Activated T-helper 9 cell treated with anti-CD3 and anti-CD28 coated beads, Interleukin-2, amount 50 U/mL, for 16 hours (primary cell): ENCODE measurements at regions not wholly inside any gene's neighbourhood (a gene's known extent, or its start where the extent isn't known, plus 50 kb on each side); places are given as distances from the start of the nearest gene placed in this dataset.
"Not testable (repeated sequence)": the region's sequence is repeated elsewhere in the genome, so short reads cannot be mapped to it uniquely, and the experiment has no call there.

Experiments
- DNase-seq: peaks from one replicate; pipeline ENCODE4 v3.0.0-alpha.2; 2020; ENCODE audit warnings: low read depth

DNA sequence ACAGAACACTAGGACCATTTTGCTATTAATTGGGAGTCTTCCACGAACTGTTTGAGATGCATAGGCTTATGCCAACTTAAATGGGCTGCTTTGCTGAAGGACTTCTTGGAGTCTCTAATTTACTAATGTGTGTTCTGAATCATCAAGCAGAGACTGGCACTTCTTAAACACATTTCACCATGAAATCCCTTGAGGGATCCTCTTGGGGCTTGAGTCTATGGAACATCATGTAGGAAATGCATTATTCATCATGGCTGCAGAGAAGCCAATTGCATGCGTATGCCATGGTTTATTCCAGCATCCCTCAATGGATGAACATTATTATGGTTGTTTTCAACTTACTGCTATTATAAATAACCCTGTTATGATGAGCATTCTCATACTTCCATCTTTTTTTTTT lies 73.4 kb downstream of the FGD2 start:
- DNase-seq: no peak

DNA sequence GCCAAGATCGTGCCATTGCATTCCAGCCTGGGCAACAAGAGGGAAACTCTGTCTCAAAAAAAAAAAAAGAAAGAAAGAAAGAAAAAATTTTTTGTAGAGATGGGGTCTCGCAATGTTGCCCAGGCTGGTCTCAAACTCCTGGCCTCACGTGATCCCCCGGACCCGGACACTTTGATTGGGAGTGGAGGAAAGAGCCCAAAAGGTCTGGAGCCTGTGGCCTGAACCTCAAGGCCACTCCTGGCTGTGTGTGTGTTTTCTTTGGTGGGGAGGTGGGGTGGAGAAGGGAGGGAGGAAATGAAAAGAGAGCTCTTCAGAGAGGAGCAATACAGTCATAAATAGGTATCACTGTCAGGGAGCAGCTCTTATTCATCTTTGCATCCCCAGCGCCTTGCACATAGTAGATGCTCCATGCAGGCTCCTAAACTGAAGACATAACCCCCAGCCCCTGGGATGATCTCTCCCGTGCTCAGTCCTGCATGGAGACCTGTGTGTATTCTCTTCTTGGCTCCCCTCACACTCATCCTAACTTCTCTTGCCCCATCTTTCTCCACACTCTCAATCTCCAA lies 75.7 kb downstream of the FGD2 start:
- DNase-seq: no peak

DNA sequence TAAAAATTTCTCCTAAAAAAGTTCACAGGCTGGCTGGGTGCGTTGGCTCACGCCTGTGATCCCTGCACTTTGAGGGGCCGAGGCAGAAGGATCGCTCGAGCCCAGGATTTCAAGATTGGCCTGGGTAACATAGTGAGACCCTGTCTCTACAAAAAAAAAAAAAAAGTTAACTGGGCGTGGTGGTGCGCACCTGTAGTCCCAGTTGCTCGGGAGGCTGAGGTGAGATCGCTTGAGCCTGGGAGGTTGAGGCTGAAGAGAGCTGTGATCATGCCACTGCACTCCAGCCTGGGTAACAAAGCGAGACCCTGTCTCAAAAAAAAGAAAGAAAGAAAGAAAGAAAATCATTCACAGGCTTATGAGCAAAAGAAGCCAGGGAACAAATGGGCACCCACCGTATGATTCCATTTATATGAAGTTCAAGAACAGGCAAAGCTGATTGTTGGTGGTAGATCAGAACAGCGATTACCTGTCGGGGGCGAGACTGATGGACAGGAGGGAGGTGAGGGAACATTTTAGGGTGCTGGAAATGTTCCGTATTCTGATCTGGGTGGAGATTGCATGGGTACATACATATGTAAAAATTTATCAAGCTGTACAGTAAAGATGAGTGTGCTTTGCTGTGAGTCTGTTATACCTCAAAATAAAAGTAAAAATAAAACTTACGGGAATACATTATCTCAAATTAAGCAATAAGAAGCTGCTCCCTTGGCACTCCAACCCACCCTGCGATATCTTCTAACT lies 77.1 kb downstream of the FGD2 start:
- no peak for DNase-seq

DNA sequence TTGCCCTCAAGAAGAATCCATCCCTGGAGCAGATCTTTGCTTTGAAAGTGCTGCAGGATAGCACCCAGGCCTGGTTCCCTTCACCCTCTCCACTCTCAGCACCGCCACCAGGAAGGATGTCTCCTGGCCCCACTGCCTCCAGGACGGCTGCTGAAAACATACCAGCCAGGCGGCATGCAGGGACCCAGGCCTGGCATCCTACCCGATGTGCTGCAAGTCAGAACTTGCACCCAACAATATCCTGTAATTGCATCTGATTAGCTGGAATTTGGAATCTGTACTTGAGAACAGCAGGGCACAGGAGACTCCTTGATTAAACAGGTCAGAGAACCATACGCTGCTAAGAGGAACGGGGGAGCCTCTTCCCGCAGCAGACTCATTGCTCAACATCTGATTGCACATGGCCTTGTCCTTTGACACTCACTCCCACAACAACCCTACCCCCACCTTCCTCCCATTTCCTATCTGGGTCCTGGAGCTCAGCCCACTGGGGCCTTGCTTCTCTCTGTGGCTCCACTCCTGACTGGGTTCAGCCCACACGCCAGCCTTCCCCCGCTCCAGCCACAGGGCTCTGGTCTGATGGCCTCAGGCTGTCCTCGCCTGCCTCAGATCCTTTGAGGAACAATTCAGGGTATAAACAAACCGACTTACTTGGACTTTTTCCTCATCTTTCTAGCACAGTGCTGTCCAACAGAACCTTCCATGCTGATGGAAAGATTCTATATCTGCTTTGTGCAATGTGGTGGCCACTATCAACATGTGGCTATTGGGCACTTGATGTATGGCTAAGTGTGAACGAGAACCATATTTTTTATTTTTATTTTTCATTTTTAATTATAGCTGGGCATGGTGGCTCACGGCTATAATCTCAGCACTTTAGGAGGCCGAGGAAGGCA lies 78.0 kb downstream of the FGD2 start:
- no peak for DNase-seq

DNA sequence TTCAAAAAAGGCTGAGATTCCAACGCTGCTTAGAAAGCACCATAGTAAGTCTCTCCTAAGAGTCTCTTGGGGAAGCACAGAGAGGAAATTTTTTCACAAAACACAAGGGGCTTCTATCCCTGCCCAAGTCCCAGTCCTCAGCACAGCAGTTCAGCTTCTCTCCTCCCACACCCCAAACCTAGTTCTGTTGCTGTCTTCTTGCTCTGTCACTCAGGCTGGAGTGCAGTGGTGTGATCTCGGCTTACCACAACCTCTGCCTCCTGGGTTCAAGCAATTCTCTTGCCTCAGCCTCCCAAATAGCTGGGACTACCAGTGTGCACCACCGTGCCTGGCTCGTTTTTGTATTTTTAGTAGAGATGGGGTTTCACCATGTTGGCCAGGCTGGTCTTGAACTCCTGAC lies 79.2 kb downstream of the FGD2 start:
- DNase-seq: not testable (repeated sequence)

DNA sequence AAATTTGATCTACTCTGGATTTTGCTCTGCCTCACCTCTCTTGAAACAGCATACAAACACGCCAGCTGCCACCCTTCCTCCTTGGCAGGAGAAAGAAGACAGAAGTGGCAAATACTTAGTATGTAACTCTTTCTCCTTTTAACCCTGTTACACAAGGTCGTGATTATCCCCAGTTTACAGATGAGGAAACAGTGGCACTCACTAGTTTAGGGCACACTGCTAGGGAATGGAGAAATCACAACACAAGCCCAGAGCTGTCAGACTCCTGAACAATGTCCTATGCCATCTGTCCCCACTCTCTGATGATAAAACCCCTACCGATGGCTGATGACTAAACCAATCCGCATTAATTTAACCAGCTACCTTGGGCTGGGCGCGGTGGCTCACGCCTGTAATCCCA lies 79.7 kb downstream of the FGD2 start:
- no peak for DNase-seq

DNA sequence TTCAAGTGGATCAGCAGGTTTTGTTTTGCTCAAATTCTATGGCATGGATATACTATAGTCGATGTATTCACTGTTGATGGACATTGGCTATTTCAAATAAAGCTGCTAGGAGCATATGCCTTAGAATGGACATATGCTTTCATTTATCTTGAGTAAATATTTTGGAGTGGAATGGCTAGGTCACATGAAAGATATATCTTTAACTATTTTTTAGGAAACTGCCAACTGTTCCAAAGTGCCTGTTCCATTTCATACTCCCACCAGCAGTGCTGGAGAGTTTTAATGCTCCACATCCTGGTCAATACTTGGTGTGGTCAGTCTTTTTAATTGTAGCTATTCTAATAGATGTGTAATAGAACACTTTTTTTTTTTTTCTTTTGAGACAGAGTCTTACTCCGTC lies 81.1 kb upstream of the PIM1 start:
- no peak for DNase-seq

DNA sequence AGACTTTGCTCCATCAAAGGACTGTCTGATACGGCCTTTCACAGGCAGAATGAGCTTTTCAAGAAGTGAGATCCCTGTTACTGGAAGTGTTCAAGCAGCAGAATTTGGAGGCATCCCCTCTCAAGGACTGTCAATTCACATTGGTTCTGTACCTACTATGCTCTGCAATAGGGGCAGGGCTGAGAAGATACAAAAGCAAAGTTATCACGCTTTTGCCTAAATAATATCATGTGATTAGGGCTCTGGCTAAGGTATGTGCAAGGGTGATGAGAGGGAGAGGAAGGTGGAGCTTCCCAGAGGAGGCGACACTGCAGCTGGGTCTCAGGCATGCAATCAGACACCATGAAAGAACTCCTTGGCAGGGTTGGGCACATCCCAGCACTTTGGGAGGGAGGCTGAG lies 80.2 kb upstream of the PIM1 start:
- no peak for DNase-seq

DNA sequence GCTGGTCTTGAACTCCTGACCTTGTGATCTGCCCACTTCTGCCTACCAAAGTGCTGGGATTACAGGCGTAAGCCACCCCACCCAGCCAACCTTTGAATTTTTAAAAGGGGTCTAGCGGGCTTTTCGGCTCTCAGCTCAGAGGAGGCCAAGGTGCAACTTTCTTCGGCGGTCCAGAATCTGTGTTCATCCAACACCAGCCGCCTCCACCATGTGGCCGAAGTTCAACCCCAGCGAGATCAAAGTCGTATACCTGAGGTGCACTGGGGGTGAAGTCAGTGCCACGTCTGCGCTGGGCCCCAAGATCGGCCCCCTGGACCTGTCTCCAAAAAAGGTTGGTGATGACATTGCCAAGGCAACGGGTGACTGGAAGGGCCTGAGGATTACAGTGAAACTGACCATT lies 78.8 kb upstream of the PIM1 start:
- not testable (repeated sequence) for DNase-seq

DNA sequence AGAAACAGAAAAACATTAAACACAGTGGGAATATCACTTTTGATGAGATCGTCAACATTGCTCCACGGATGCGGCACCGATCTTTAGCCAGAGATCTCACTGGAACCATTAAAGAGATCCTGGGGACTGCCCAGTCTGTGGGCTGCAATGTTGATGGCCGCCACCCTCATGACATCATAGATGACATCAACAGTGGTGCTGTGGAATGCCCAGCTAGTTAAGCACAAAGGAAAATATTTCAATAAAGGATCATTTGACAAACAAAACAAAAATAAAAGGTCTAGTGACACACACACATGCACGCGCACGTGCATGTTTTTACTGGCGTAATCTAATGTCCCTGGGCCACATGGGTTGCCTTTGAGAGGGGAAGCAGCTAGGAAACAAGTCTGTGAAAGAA lies 78.4 kb upstream of the PIM1 start:
- not testable (repeated sequence) for DNase-seq

DNA sequence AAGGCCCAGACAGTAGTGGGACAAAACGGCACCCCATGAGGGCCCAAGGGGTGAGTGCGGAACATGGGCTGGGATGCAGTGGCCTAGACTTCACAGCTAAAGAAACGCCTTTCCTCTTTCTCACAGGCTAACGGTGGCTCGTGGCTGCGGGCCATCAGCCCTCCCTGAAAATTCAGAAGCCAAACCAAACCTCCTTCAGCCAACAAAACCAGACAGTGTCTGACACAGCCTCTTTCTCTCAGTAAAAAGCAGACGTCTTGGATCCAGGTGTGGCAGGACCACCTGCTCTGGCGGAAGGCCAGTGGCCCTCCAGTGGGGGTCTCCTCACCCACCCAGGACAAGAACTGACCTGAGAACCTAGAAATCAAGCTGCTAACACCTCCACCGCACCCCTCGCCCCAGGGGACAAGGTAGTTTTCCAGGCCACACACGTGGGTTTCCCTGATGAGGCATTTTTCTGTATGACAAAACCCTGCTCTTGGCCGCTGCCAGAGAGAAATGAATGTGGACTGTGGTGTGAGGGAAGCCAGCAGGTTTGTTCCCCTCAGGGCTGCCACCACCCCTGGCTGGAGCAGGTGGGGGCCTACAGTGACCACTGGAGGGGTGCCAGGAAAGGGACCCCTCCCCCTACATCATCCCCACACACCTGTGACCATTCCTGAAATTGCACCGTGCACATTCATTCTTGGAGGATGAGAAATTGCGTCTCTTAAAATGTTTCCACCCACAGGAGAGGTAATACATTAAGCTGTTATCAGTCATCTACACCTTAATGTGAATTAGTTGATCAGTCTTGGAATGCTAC lies 76.8 kb upstream of the PIM1 start:
- no peak for DNase-seq

DNA sequence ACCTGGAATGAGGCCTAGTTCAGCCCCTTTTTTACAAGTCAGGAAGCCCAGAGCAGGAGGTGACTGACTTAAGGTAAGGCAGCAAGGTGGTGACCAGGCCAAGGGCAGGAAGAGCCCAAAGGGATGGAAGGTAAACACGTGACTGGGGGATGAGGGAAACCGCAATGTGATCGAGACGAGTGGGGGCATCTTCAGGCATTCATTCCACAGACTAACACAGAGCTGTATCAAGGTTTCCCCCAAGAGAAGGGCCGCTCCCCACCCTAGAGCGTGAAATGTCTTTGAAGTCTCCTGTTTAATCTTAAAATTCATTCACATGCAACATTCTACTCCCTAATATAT lies 76.3 kb upstream of the PIM1 start:
- no peak for DNase-seq

DNA sequence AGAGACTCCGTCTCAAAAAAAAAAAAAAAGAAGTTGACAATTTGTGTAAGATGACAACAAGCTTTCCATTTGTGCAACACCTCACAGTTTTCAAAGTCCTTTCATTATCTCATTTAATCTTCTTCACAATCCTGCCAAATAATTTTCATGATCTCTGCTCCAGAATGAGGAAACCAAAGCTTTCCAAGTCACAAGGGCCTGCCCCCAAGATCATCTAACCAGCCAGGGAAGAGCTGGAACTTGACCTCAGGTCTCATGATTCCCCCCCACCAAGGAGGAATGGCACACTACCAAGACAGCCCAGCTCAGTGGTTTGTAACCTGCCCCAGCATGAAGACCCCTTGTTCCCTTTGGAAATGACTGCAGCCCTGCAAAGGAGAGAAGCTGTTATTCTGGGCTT lies 74.0 kb upstream of the PIM1 start:
- DNase-seq: no peak

DNA sequence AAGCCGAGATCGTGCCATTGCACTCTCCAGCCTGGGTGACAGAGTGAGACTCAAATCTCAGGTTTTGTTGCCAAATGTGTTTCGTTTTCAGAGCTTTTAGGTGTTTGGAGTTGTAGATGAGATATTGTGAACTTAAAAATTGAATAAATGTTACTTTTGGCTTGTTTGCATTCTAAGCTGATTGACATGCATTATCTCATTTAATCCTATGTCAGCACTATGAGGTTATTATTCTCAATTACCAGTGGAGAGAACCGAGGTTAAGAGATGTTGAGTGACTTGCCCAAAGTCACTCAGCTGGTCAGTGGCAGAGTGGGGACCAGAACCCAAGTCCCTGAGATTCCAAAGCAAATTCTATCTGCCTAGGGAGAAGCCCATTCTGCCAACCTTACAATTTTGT lies 72.6 kb upstream of the PIM1 start:
- DNase-seq: no peak

DNA sequence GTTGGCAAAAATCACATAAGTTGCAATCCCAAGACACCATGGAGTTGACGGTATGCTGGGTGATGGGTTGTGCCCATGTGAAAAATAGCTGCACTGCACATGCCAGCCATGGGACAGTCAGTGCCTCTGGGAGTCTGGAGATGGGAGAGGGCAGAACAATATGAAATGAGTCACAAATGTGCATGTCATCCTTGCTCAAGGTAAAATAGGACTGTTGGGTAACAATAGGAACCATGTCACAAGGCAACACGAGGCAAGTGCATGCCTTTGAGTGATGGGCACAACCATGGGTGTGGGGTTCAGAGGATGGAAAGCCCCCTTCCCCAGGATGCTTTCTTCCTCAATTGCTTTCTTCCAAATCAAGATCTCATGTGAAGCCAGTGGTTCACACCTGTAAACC lies 70.5 kb upstream of the PIM1 start:
- DNase-seq: no peak

DNA sequence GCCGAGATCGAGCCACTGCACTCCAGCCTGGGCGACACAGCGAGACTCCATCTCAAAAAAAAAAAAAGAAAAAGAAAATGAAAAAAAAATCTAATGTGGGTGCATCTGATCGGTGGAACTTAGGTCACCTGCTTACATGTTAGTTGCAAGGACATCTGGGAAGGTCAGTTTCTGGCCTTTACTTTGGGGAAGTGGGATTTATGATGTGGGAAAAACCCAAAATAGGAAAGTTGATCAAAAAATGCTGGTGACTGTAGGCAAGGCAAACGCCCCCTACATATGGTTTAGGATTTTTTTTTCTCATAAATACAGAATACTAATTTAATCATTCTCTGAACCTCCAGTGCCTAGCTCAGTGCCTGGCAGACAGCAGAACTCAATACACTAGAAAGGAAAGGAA lies 69.2 kb upstream of the PIM1 start:
- no peak for DNase-seq

DNA sequence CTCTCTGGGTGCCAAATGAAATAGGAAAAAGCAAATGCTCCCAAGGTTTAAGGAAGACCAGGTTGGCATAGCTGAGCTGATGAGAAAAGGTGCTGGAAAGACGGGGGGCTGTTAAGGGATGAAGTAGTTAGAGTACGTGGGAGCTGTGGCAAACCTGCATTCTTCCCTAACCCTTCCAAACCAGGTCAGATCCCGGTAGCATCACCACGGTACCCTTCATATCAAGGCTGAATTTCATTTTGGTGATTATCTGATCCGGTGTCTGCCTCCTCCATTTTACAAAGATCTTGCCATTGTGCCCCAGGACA lies 68.0 kb upstream of the PIM1 start:
- DNase-seq: no peak

DNA sequence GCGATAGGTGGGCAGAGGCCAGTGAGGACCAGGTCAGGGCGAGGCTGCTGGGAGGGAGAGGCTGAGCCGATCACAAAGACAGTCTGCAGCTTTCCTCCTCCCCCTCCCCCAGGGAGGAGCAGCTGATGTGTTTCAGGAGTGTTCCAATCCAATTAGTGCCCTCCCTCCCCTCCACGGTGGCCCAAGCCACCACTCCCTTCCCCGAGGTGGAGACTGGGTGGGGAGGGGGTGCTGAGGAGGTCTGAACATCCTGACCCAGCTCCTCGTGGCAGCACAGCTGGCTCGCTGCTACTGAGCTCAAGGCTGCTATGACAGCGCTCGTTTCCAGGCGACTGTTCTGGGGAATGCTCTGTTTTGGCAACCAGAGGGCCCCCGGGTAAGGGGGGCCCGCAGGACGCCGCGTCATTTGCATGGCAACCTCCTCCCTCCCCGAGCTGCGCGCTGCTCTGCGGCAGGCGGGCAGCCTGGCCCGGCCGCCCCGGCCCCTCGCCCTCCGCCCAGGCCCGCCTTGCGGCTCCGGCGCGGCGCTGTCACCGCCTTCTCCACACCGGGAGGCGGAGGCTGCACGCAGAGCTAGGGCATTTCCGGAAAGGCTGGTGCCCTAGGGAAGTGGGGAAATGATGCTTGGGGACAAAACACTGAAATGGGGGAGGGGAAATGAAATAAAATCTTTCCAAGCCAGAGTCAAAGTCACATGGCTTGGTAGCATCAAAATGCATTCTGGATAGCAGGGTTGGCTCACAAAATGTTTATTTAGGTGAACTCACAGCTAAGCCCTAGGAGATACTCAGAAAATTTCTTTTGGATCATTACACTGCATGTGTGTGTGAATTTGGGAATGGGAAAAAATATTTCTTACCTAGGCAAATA lies 67.4 kb upstream of the PIM1 start:
- peak; percentile 51 for DNase-seq

DNA sequence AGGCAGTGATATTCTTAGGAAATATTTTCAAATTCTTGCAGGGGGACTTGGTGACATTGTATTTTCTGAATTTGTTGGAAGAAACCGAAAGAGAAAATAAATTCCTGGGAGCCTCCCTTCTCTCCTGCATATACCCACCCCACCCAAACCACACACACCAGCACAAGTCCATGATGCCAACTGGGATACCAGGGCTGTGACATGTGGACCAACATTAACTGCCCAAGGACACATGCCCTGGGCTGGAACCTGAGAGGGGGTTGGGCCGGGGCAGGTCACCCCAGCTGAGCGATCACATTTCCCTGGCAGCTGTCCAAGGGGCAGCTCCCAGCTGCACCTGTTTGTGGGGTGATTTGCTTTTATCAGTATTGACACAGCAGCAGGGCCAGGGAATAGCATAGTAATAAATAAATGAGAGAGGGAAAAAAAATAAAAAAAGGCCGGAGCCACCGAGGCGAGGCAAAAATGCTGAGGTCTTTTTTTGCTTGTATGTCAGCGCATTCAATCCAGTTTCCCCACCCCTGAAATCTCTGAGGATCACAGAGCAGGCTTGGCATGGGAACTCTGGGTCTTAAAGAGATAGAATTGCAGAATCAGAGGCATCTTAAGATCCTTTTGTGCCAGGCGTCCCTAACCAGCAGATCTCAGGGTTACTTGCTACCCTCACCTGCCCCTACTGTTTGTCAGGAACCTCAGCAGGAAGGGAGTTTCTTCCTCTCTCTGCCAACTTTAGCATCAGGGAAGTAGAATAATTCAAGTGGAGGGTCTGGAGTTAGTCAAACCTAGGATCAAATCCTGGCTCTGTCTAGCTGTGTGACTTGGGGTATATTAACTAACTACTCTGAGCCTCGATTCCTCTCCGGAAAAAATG lies 66.5 kb upstream of the PIM1 start:
- no peak for DNase-seq

DNA sequence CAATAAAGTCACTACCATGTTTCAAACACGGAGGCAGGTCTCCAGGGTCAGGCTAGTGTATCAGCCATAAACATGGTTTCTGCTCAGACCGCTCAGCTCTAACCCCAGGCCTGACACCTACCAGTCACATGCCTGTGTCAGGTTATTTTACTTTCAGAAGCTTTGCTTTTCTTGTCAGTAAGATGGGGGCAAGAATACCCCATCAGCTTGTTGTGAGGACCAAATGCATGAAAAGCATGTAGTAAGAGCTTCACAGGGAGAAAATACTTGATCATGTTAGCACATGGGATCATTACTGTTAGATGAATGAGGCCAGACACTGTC lies 65.2 kb upstream of the PIM1 start:
- DNase-seq: no peak
